ENCODE measurements at regions not wholly inside any gene's neighbourhood (a gene's known extent, or its start where the extent isn't known, plus 50 kb on each side); places are given as distances from the start of the nearest gene placed in this dataset.
A peak's percentile ranks its signal among the peaks of the same experiment; 100 is the strongest.

DNA sequence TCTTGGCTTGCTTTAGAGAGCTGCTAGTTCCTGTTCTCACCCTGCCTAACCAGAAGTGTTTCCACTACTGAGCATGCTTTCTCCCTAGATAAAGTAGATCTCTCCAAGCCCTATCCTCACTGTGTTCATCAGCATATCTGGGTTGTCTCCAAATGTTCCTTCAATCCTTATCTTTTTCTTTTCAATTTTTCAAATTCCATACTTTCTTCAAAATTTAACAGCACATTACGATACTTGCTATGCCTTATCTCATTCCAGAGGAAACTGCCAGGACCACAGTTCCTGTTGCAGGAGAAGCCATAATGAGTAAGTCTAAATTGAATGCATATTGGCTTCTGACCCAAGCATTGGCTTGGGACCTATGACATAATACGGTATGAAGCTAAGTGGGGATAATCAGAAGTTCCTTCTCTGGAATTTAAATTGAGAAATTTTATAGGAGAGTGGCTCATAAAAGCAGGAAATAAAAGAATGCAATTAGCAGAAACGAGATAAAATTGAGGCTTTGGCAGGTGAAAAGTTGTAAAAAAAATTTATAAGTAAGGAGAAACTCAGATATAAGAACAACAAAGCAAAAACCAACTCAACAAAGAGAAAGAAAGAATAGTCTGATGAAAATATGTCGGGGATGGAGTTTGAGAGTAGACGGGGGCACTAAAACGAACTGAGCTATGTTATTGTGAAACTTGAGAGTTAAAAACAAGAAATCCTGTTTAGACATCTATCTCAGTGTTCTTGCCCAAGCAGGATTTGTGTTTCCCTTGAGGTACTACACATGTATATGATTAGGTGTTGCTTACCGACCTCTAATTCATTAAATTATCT is 631.7 kb upstream of the CCDC54 start:
- Histone ChIP-seq H3K27ac (no peak overlapping the region), H3K79me2 (ENCODE audit: low read depth) (no peaks in the 10 kb centered on the region), H4K20me1 (ENCODE audit: low read depth) (no peaks in the 10 kb centered on the region), H3F3A (ENCODE audit: low read depth) (no peaks in the 10 kb centered on the region), H2AFZ (replicated peaks) (peak overlapping the region; percentile 54), H3K4me1 (no peaks in the 10 kb centered on the region), H3K9me3 (ENCODE audit: low read depth) (no peaks in the 10 kb centered on the region), H3K27me3 (no peaks in the 10 kb centered on the region), H3K36me3 (no peaks in the 10 kb centered on the region), H3K4me2 (no peak overlapping the region), H3K4me3 (no peak overlapping the region), H3K9ac (no peak overlapping the region)
- H3K9me3 Mint-ChIP-seq, result no peaks in the 10 kb centered on the region
- H3K4me1 Mint-ChIP-seq, result peaks cover 3% of the 10 kb centered on the region
- H3K4me3 Mint-ChIP-seq, result no peak overlapping the region
- TF ChIP-seq EZH2 (IDR thresholded peaks at IDR 0.05) (no peak), EZH2phosphoT487 (IDR thresholded peaks at IDR 0.05) (no peak)
- TF ChIP-seq, protein P1, sequence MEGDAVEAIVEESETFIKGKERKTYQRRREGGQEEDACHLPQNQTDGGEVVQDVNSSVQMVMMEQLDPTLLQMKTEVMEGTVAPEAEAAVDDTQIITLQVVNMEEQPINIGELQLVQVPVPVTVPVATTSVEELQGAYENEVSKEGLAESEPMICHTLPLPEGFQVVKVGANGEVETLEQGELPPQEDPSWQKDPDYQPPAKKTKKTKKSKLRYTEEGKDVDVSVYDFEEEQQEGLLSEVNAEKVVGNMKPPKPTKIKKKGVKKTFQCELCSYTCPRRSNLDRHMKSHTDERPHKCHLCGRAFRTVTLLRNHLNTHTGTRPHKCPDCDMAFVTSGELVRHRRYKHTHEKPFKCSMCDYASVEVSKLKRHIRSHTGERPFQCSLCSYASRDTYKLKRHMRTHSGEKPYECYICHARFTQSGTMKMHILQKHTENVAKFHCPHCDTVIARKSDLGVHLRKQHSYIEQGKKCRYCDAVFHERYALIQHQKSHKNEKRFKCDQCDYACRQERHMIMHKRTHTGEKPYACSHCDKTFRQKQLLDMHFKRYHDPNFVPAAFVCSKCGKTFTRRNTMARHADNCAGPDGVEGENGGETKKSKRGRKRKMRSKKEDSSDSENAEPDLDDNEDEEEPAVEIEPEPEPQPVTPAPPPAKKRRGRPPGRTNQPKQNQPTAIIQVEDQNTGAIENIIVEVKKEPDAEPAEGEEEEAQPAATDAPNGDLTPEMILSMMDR (IDR thresholded peaks at IDR 0.05), result no peak
- no peak for DNase-seq (ENCODE audit: low spot score)
- H3K27ac Mint-ChIP-seq, result no peak overlapping the region
- H3K27me3 Mint-ChIP-seq (ENCODE audit: insufficient read depth, low read depth), result no peaks in the 10 kb centered on the region
- H3K36me3 Mint-ChIP-seq, result no peaks in the 10 kb centered on the region

DNA sequence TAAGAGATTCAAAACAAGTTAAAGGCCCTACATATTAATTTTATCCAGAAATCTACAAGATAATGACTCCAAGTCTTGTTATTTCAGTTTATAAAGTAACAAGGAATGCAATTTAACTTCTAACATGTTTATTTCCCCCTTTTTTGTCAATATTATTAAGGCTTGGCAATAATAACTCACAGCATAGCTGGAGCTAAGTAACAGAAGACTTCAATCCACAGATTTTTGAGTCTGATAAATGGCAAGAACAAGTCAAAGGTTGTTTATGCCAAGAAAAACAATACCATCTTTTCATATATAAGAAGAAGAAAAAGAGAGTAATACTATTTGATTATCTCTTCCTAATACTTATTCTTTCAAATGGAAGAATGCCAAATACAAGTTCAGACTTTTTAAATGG is 631.0 kb upstream of the CCDC54 start:
- no peak for TF ChIP-seq EZH2 (IDR thresholded peaks at IDR 0.05)

DNA sequence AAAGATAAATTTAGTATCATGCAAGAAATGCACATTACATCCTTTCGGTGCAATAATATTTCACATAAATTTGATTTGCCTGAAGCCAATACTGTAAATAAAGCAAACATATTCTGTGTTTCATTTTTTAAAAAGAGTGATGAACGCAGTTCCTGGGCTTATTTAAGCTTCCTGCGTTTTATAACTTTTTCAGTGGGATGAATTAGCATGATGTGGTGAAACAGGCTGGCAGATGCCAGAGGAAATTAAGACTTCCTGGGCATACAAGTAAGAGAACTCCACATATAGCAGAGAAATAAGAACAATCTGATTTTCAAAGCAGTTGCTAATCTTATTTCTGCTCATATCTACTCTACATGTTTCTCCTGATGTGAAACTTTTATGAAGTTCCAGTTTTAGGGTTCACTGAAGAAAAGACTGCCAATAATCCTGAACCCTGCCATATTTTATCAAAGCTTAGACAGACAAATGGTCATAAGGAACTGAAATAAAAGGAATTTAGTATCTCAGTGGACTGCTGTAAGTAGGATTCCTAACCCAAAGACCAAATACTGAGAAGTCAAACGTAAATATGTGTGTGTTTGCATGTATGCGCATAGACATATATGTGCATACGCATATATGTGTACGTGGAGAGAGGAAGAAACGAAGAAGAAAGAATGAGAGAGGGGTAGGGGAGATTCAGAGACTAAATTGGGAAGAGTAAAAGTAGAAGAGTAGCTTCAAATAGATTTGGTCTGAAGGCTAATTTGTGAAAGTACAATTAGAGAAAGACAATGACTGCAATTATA is 628.6 kb upstream of the CCDC54 start:
- H3K36me3 ChIP-seq, result no peaks in the 10 kb centered on the region
- no peak overlapping the region for H3K4me3 ChIP-seq
- H3K27ac Mint-ChIP-seq, result no peak overlapping the region
- peaks cover 3% of the 10 kb centered on the region for H3K4me1 Mint-ChIP-seq
- H3K9ac ChIP-seq, result no peak overlapping the region
- no peaks in the 10 kb centered on the region for H4K20me1 ChIP-seq (ENCODE audit: low read depth)
- H3K4me3 Mint-ChIP-seq, result no peak overlapping the region
- H3K27me3 ChIP-seq, result no peaks in the 10 kb centered on the region
- TF ChIP-seq EZH2phosphoT487 (IDR thresholded peaks at IDR 0.05), result no peak
- TF ChIP-seq EZH2 (IDR thresholded peaks at IDR 0.05), result no peak
- TF ChIP-seq, protein P1 (IDR thresholded peaks at IDR 0.05), result no peak
- no peaks in the 10 kb centered on the region for H3K9me3 ChIP-seq (ENCODE audit: low read depth)
- no peak overlapping the region for H3K27ac ChIP-seq
- no peak overlapping the region for H2AFZ ChIP-seq (replicated peaks)
- no peaks in the 10 kb centered on the region for H3K9me3 Mint-ChIP-seq
- DNase-seq (ENCODE audit: low spot score), result no peak
- H3K4me2 ChIP-seq, result no peak overlapping the region
- no peaks in the 10 kb centered on the region for H3K79me2 ChIP-seq (ENCODE audit: low read depth)
- H3K4me1 ChIP-seq, result no peaks in the 10 kb centered on the region
- no peaks in the 10 kb centered on the region for H3K27me3 Mint-ChIP-seq (ENCODE audit: insufficient read depth, low read depth)
- no peaks in the 10 kb centered on the region for H3K36me3 Mint-ChIP-seq
- no peaks in the 10 kb centered on the region for H3F3A ChIP-seq (ENCODE audit: low read depth)

More for the DNA sequence above, 631.0 kb upstream of the CCDC54 start:
- Mint-ChIP-seq H3K4me3 (no peak overlapping the region), H3K27ac (no peak overlapping the region), H3K36me3 (no peaks in the 10 kb centered on the region), H3K9me3 (no peaks in the 10 kb centered on the region), H3K4me1 (peaks cover 3% of the 10 kb centered on the region), H3K27me3 (ENCODE audit: insufficient read depth, low read depth) (no peaks in the 10 kb centered on the region)
- no peak overlapping the region for H2AFZ ChIP-seq (replicated peaks)
- H3K79me2 ChIP-seq (ENCODE audit: low read depth), result no peaks in the 10 kb centered on the region
- no peak overlapping the region for H3K4me3 ChIP-seq
- H3K27me3 ChIP-seq, result no peaks in the 10 kb centered on the region
- DNase-seq (ENCODE audit: low spot score), result no peak
- H3K27ac ChIP-seq, result no peak overlapping the region
- H3K9me3 ChIP-seq (ENCODE audit: low read depth), result no peaks in the 10 kb centered on the region
- no peaks in the 10 kb centered on the region for H3F3A ChIP-seq (ENCODE audit: low read depth)
- no peaks in the 10 kb centered on the region for H4K20me1 ChIP-seq (ENCODE audit: low read depth)
- H3K4me1 ChIP-seq, result no peaks in the 10 kb centered on the region
- no peaks in the 10 kb centered on the region for H3K36me3 ChIP-seq
- H3K4me2 ChIP-seq, result no peak overlapping the region
- no peak overlapping the region for H3K9ac ChIP-seq

Measured in neural progenitor cell (in vitro differentiated cells).